ENCODE measurements at regions not wholly inside any gene's neighbourhood (a gene's known extent, or its start where the extent isn't known, plus 50 kb on each side); places are given as distances from the start of the nearest gene placed in this dataset.
A peak's percentile ranks its signal among the peaks of the same experiment; 100 is the strongest.

DNA sequence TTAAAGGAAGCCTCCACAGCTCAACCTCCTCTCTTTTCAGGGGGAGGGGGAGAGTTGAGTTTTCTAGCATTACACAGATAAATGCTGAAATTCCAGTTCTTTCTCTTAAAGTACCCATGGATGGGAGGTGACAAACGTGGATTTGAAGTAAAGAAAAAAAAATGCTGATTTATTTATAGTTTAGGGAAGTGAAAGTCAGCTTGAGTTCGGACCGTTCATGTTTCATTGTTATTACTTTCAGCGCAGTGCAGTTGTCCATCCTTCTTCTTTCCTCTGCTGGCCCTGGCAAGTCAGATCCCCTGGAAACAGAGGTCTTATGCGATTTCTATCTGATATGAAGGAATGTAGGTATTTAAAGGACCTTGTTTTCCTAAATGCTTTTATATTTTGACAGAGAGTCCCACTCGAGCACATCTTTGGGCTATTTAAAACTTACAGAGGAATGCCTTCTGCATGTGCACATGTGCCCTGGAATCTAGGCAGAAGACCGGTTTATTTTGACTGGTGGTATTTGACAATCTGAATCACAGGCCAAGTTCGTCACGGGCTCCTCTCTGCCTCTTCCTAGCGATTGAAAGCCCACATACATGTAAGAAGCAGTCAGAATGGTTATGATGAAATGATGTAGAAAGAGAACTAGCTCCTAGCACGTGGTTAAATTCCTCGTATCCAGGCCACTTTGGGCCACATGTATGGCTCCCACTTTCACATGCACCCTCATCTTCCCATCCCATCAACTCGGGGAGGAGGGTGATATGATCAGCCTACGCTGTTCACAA, 385.2 kb upstream of the KLF4 start:
- no peak for DNase-seq (ENCODE audit: low read depth)

DNA sequence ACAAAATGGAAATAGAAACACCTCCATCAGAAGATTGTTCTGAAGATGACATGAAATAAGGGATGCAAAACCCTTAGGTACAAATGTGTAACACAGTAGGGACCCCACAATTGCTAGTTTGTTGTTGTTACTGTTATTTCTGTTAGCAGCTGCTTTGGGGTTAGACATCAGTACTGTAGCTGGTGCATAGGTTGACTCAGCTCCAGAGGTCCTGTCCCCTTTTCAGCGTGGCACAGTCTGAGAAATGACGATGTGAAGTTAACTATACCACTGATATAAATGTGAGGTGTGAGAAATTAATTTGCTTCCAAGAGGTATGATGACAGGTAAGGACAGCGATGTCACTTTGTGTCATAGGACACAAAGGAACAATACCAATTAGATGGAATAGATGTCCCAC, 384.6 kb upstream of the KLF4 start:
- DNase-seq (ENCODE audit: low read depth) = no peak

DNA sequence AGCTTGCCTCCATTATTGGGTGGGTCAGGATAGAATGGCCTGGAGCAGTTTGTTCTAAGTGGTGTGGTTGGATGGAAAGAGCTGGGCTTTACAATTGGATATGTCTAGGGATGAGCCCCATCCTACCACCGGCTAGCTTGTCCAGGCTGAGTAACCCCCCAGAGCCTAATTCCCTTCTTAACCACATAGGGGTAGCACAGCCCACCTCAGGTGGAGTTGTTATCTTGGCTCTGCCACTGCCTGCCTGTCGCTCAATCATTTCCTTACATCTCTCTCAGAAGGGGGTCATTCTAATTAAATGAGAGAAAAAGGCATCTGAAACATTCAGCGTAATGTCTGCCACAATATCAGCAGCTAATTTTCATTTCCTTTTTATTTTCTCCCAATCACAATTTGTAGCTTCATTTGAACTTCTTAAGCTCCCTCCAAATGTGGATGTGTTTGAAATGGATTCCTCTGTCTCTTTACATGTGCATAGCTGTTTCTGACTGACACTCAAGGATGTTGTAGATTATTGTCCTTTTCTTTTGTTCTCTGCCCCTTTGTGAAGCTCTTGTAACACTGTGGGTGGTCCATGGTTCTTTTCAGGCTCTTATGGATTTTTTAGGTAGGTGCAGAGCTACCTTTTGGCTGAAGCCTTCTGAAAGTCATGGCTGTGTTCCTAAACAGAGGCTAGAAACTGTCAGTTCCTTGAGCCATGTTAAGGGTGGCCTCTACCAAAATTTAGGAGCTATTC, 383.1 kb upstream of the KLF4 start:
- no peak for DNase-seq (ENCODE audit: low read depth)

DNA sequence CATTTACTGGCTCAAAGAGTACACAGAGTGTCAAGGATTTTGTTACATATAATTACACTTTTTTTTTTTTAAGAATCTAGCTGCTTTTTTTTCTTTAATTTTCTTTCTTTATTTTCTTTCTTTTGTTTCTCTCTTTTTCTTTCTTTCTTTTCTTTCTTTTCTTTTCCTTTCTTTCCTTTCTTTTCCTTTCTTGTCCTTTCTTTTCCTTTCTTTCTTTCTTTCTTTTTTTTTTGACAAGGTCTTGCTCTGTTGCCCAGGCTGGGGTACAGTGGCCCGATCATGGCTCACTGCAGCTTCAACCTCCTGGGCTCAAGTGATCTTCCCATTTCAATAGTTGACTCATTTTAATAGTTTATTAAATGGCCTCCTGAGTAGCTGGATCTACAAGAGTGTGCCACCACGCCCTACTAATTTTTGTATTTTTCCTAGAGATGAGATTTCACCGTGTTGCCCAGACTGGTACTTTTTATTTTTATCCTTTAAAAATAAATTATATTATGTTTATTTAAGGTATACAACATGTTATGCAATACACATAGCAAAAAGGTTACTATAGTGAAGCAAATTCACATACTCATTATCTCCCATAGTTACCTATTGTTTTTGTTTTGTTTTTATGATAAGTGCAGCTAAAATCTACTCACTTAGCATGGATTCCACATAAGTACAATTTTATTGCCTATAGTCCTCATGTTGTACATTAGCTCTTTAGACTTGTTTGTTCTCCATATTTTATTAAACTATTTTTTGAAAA, 381.5 kb upstream of the KLF4 start:
- no peak for DNase-seq (ENCODE audit: low read depth)

DNA sequence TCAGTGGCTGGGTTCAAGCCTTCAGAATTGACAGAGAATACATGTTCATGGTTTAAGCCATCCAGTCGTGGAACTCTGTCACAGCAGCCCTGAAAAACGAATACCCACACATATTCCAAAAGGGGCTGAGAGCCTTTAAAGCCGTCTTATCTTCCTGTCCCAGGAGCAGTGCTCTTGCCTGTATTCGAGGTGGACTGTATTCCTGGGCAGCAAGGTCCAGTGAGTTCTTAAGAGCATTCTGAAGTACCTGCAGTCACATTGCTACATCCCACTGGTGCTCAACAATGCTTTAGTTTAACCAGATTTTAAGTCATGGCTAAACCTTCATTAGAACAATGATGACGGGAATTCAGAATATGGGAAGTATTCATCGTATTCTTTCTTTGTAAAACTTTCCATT, 380.7 kb upstream of the KLF4 start:
- no peak for DNase-seq (ENCODE audit: low read depth)

DNA sequence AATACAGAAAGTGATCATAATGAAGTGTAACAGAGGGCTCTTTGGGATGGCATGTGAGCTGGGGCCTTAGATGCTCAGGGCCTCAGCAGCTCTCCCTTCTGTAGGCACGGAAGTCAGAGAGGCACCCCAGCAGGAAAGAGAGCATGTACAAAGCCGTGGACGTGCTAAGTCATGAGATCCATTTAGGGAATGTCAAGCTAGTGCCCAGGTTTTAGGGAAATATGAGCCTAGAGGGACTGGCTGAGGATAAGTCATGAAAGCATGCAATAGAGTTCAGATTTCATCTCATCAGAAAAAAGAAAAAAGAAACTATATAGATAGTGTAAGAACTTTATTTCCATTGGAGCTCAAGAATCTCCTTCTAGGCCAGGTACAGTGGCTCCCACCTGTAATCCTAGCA, 379.5 kb upstream of the KLF4 start:
- no peak for DNase-seq (ENCODE audit: low read depth)

DNA sequence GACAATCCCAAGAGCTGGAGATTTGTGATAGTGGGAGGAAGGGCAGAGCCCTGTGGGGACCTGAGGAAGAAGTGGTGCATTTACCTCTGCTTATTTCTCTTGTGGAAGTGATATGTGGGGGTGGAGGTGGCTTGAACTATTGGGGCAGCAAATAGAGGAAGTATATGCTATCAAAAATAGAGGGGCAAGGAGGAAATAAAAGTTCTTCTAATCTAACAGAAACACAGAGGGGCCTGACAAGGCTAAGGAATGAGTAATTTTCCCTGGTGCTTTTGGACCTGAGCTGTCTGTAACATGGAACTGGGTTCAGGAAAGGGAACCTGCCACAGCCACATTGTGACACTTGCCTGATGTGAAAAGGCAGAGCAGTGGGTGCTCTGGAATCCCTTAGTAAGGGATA, 378.6 kb upstream of the KLF4 start:
- no peak for DNase-seq (ENCODE audit: low read depth)

DNA sequence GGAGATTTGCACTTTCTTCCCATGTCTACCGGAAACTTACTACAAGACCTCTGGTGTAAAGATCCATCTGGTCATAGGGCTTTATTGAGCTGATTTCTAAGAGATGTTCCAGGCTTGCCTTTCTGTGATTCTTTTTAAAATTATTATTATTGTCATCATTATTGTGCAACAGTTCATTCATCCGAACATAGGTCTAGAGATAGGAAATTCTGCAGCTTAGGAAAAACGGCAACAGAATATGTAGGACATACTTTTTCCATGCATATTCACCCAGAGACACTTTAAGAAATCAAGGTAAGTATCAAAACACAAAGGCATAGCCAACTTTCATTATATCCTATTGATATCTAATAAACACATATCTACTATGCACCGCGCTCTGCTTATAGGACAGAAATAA, 378.2 kb upstream of the KLF4 start:
- DNase-seq (ENCODE audit: low read depth) = no peak

DNA sequence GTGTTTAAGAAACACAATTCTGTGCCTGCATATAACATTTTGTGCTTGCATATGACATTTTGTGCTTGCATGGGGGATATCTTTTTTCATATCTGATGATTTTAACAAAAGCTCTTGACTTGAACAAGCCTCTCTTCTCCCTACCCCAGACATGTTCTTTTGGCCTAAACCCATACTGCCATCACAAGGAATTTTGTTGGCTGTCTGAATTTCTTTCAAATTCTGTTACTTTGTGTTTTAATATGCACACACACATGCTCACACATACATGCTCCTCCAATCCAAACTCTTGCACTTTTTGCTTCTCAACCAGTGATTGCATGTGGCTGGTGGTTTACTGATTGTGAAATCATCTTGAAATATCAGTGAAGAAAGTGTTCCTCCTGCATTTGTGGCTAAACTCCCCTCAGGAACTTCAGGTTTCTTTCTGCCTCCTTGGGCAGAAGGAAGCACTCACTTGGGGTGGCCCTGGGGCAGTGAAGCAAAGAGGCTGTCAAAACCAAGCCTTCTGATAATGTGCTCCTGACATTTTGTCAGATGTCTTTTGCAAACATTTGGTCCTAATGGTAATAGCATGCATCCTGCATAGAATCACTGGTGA, 377.2 kb upstream of the KLF4 start:
- DNase-seq (ENCODE audit: low read depth) = no peak

DNA sequence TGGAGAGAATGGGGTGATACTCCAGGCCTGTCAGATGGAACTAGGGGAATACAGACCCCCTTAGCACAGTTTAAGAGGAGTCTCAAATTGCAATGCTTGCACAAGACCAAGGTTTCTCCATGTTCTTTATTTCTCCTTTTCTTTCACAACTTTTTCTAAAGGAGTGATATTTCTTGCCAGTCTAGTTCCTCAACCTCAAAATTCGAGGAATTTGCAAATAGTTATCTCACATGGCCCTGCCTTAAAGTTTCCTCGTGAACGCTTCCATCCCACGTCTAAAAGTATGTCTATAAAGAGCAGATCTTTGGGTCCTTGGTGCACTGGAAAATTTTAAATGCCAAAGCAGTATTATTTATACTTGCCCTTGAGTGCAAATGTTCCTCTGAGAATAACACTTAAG, 373.8 kb upstream of the KLF4 start:
- no peak for DNase-seq (ENCODE audit: low read depth)

DNA sequence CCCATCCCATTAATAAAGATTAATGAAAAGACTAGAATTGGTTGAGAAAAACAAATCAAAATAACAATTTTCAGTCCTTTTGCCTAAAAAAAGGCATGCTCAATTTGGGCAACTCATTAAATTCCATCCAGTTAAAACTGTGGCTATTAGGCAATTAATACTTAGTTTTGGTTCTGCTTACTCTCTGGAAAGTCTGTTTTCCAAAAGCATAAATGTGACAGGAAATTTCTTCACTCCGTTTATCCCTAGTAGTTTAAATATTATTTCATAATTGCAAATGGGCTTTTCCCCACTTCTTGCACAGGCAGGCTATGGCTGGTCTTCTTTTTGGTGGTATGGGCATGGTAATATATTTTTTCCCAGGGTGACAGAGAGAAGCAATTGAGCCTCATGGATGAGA, 373.3 kb upstream of the KLF4 start:
- DNase-seq (ENCODE audit: low read depth) = no peak

DNA sequence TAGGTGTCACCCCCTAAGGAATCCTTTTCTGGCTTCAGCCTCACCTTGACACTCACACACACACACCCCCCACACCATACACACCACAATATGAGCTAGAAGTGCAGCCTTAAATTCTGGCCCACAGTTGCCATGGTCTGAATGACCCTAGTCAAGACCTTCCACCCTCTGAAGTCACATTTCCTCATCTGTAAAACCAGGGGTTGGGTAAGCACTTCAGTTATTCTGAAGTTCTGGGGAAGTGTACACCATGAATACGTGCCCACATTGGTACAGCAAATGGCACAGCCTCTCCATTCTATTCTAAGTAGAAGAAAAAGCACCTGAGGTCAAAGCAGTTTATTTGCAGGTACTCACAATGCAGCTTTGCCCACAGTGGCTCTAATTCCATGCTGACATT, 372.8 kb upstream of the KLF4 start:
- DNase-seq (ENCODE audit: low read depth) = no peak

DNA sequence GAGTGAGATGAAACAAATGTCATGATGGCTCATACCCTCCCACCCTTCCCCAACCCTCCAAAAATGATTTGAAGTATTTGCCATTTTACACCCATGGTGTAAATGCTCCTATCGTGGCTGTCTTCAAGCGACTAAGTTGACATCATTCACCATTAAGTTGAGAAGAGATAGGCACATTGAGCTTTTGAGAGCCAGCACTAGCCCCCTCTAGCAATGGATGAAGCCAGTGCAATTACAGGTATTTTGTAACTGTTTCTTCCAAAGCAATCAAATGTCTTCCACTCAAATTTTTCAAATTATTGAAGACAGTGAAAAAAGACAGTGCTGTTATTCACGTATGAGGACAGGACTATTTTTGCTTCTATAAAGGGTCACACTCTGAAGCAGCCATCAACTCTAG, 371.5 kb upstream of the KLF4 start:
- DNase-seq (ENCODE audit: low read depth) = no peak

DNA sequence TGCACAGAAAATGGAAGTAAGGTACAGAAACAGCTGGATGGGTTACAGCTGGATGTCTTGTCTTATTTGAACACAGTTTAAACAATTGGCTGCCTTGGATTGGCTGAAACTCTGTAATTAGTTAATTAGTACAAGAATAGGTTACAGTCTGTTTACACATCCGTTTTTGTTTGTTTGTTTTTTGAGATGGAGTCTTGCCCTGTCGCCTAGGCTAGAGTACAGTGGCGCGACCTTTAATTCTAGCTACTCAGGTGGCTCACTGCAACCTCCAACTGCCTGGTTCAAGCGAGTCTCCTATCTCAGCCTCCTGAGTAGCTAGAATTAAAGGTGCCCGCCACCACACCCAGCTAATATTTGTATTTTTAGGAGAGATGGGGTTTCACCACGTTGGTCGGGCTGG, 368.7 kb upstream of the KLF4 start:
- no peak for DNase-seq (ENCODE audit: low read depth)

DNA sequence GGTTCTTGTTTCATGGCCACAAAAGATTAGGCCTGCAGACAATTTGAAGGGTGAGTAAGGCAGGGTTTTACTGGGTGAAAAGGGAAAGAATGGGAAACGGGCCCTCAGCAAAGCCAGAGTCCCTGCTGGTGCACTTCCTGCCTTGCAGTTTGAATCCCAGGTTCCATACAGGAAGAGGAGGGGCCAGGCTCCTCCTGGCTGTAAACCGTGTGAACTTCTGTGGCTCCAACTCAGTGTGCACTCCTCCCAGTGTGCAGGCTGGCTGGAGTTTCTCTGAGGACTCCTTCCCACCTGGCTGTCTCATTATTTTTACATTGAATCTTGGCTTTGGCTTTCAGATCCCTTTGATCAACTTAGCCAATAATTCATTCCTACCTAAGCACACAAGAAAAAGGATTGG, 367.1 kb upstream of the KLF4 start:
- no peak for DNase-seq (ENCODE audit: low read depth)

DNA sequence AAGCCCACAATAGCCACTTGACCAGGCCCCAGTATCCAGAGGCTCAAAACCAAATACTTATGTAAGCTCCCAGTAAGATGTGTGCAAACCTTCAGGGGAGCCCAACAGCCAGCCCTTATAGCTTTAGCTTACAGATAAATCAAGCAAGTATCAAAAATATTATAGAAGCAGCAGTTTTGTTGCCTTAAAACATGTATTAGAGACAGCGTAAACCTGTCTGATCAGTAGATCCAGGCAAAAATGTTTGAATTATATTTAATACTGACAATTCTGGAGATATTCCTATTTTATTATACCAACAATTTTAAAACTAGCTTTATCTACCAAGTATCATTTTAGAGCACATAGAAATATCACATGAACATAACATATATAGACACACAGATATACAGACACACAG, 365.6 kb upstream of the KLF4 start:
- no peak for DNase-seq (ENCODE audit: low read depth)

DNA sequence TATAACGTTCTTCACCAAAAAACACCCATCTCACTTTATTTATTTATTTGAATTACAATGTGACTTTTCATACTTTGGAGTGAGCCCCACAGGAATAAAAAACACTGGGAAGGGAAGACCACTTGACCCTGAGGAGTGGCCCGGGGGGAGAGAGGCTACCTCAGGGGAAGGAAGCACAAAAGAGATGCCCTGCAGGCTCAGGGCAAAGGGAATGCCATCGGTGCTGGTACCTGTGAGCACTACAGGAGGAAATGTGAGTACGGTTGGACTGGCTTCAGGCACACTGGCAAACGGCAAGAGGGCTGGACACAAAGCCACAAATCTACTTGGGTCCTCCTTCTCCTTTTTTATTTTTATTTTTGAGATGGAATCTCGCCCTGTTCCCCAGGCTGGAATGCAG, 363.9 kb upstream of the KLF4 start:
- no peak for DNase-seq (ENCODE audit: low read depth)

DNA sequence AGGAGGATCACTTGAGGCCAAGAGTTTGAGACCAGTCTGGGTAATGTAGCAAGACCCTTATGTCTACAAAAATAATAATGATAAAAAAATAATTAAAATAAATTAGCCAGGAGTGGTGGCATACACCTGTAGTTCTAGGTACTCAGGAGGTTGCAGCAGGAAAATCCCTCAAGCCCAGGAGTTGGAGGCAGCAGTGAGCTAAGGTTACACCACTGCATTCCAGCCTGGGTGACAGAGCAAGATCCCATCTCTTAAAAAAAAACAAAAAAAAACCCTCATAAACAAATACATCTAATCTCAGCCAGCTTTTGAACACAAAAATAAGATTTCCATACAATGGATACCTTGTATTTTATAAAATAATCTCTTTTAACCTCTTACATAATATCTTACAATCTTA, 363.3 kb upstream of the KLF4 start:
- no peak for DNase-seq (ENCODE audit: low read depth)

DNA sequence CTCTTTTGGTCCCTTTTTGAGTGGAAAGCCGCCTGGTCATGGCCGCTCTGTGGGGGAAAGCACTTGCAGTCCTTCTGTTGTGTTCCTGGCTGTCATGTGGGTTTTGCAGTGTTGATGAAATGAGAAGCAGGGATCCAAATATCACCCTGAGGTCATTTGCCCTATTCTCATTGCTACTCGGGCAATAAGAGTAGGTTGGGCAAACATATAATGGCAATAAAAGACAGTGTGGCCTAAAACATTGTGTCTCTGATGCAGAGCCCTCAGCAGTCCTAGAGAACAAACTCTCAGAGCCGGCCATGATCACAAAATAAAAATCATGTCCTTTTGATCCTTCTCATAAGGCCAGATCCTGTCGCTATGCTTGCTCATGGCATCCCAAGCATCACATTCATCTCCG, 361.1 kb upstream of the KLF4 start:
- DNase-seq (ENCODE audit: low read depth) = no peak

DNA sequence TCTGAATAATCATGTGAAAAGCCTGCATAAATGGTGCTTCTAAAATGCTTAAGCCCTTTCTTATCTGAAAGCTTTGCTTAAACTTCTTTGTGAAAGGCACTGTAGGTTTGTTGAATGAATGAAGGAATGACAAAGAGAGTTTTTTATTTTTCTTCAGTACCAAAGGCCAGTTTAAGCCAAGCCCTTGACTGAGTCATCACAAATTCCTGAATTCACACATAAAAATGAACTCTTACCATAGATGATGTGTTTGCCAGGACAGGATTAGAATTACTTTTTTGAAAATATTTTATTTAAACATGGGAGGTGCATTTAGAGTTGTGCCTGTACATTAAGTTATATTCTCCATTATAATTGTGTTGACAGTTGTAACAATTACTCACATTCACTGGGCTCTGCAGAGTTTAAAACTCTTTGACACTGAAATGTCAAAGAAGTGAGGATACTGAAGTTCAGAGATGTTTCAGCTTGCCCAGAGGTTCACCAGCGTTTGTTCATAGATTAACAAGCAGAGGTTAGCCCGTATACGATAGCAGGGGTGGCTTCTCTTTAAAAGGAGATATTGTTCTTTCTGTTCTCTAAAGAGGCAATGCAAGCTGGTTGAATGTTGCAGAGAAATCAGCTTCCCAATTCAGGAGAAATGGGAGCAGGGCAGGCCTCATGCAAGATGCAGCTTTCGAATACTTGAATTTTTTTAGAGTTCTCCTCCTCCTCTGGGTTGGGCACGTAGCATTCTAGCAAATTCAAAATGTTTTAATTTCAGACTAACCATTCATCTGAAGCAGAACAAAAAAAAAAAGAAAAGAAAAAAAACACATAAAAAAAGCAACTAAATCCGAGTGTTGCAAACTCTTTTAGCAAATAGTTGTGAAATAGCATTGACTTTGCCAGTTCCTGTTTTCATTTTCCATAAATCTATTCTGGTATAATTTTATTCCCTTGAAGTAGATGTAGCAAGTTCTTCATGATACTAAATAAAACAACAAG, 358.7 kb upstream of the KLF4 start:
- peak; percentile 14 for DNase-seq (ENCODE audit: low read depth)

DNA sequence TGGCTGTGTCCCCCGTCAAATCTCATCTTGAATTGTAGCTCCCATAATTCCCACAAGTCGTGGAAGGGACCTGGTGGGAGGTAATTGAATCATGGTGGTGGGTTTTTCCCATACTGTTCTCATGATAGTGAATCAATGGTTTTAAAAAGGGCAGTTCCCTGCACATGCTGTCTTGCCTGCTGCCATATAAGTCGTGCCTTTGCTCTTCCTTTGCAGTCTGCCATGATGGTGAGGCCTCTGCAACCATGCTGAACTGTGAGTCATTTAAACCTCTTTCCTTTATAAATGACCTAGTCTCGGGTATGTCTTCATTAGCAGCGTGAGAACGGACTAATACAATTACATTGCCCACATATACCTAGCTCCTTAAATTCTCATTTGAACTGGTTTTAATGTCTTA, 353.0 kb upstream of the KLF4 start:
- DNase-seq (ENCODE audit: low read depth) = no peak

DNA sequence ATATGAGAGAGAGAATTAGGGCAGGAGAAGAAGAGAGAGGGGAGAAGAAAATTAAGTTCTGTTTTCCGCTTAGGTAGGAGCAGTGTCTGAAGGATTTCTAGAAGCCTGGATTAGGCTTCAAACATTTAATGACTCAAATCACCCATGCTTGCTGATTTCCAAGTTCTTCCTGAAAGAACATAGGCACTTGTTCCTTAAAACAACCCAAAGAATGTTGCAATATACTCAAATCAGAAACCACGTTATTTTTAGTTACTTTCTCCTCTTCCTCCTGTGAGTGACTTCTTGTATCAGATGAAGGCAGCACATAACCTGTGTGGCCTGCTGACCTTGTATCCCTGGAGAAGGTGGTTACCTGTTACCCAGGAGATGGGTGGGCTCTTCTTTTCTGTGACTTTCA, 351.5 kb upstream of the KLF4 start:
- DNase-seq (ENCODE audit: low read depth) = no peak

Measured in HS-5 (cell line).